NOMO-1 (cell line): ENCODE measurements at regions not wholly inside any gene's neighbourhood (a gene's known extent, or its start where the extent isn't known, plus 50 kb on each side); places are given as distances from the start of the nearest gene placed in this dataset.

ENCODE experiments used
- DNase-seq, 2 experiments: peaks; one replicate each; lab custom pipeline; 2025; ENCODE audit not compliant: unreplicated experiment in 2 of 2; lab: John Stamatoyannopoulos, UW

GRCh38 chr15:62566248-62566647 is 401.2 kb upstream of the C2CD4B start:
- DNase-seq: no peak

DNA sequence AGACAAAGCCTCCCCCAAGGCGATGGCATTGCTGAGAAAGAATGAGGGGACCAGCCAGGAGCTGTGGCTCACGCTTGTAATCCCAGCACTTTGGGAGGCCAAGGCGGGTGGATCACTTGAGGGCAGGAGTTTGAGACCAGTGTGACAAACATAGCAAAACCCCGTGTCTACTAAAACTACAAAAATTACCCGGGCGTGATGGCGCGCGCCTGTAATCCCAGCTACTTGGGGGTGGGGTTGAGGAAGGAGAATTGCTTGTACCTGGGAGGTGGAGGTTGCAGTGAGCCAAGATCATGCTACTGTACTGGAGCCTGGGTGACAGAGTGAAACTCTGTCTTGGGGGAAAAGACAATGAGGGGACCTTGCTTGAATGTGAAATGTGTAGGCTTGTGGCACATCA is 402.4 kb upstream of the C2CD4B start:
- no peak for DNase-seq

- DNase-seq: no peak
Observed at GRCh38 chr15:62568004-62568403, 402.9 kb upstream of the C2CD4B start.

- no peak for DNase-seq
Observed at GRCh38 chr15:62568702-62569101, 403.6 kb upstream of the C2CD4B start.

DNA sequence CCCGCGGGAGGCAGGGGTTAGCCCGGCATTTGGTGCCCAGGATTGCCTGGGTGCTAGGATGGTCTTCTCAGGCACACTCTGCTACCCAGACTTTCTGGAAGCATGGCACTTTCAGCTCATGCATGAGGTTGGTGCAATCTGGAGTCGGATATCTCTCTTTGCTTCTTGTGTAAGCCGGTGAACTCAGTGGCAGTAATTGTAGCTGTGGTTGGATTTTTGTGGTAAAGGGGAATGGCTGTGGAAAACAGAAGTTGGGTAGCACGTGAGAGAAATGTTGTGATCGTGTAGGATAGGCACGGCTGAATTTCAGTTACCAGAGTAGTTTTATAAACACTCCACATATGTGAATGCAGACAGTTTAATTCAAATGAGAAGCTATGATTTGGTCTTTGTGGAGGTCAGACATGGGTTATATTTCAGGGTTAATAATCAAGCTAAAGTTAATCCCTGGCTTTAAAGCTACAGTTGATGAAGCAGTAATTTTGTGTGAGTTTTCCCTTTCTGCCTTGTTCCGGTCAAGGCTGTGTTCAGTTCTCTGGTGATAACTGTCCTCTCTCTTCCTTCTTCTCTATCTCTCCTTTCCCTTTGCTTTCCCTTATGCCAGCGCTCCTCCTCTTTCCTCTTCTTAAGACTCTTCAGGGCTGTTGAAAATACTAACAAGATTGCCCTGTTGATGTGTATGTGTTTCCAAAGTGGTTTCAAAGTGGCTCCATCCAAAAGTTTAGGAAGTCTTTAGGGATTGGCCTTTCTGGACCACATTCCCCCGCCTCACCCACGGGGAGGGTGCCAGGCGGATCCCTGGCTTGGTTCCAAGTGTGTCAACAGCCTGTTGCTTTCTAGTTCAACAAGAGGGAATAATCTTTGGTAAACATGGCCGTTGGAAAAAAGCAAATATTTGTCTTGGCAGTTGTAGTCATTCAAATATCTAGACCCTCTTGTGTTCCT is 404.6 kb upstream of the C2CD4B start:
- DNase-seq: peak; percentile 10 to 53

DNA sequence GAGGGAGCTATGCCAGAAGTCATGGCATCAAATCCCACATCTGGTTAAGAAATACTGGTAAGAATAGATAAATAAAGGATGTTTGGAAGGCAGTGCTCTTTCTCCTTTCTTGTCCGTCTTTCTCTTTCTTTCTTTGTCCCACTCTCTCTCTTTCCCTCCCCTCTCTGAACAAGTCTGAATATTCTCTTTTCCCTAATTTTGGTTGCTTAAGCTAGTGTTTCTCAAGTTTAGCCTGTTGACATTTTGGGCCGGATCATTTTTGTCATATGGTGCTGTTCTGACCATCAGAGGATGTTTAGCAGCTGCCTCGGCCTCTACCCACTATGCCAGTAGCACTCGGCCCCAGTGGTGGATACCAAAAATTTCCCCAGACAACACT is 405.3 kb upstream of the C2CD4B start:
- DNase-seq: no peak

DNA sequence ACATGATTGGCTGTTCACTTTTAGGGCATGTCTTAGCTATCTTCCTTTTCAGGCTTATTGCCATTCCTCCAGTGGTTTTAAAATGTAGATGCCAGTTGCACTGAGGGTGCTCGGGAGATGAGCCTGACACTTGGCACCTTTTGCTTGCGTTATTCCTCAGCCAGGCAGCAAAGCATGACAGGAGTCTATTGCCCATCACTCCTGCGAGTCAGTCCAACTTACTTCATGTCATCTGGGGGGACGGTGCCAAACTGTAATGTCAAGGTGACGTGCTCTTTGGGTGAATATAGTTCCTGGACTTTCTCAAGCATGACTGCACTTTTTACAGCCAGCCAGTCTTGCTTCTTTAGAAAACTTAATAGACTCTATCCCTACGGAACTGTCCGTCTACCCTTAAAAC is 406.0 kb upstream of the C2CD4B start:
- DNase-seq: no peak

- no peak for DNase-seq
Observed at GRCh38 chr15:62572797-62573196, 407.7 kb upstream of the C2CD4B start.

DNA sequence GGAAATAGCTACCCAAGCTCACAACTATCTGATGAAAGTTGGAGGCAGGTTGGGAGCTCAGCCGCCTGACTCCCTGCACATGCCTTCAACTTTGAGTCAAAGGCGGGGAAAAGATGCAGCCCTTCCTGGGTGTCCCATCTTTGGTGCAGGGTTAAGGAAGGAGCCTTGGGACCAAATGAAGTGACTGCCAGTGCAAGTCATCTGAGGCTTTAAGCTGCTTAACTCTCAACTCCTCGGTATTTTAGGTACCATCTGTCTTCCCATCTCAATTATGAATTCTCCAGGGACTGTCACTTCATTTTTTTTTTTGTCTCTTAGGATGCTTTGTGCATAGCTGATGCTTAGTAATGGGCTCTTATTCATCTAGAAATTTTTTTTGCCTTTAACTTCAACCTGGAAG is 408.8 kb upstream of the C2CD4B start:
- no peak for DNase-seq

DNA sequence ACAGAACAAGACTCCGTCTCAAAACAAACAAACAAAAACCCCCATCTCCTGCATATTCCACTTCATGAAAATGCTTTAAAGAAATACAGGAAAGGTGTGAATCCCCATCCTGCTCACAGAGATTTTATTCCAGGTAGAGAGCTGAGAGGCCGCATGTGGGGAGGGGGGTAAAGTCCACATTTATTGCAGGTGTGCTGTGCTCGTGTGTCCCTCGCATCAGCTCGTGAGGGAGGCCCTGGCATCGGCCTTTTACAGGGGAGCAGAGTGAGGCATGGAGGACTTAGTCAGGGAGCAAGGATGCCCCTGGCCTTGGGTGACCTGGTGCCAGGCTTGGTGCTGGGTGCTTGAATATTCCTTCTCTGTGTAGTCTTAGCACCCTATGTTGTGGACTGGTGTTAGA is 413.5 kb upstream of the C2CD4B start:
- no peak for DNase-seq

DNA sequence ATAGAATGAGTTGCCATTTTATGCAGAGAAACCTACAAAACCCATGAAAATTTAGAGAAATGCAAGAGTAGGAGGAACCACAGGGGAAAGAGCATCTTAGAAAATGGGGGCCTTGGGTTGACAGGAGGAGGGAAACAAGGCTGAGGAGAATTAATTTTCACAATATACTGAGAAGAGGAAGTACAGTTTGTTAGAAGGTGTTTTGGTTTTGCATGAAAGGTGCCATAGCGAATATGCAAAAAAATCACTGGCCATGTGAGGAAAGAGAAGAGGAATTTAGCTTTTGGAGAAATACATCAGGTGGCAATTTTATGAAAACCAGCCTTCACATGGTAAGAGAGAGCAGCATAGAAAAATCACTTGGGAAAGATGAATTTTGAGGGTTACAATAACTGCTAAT is 413.9 kb upstream of the C2CD4B start:
- DNase-seq: no peak

- no peak for DNase-seq
Observed at GRCh38 chr15:62579842-62580241, 414.8 kb upstream of the C2CD4B start.

- no peak for DNase-seq
Observed at GRCh38 chr15:62582580-62582979, 417.5 kb upstream of the C2CD4B start.

- DNase-seq: no peak
Observed at GRCh38 chr15:62584301-62585235, 419.5 kb upstream of the C2CD4B start.

- DNase-seq: no peak
Observed at GRCh38 chr15:62588938-62589670, 424.0 kb upstream of the C2CD4B start.

GRCh38 chr15:62591842-62592838 is 427.1 kb upstream of the C2CD4B start:
- no peak for DNase-seq

DNA sequence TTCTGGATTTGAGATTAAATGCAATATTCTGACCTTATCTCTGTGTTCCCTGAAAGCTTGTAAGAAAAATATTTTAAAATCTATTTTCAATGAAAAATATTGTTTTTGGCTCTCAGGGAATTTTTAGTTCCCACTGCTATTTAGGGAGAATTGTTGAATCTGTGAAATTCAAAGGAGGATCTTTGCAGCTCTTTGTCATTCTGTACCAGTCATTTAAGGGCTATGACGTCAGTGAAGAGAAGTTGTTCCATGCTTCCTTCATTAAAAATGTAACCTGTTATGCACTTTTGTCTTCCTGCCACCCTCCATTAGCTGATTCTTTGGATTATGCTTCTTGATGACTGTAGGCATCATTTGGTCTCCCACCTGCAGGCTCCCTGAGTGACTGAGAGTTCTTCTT is 427.8 kb upstream of the C2CD4B start:
- DNase-seq: no peak

GRCh38 chr15:62593681-62594399 is 428.8 kb upstream of the C2CD4B start:
- DNase-seq: no peak

GRCh38 chr15:62598217-62598616 is 433.1 kb upstream of the C2CD4B start:
- DNase-seq: no peak
